HG02973 (cell line): ENCODE measurements at regions not wholly inside any gene's neighbourhood (a gene's known extent, or its start where the extent isn't known, plus 50 kb on each side); places are given as distances from the start of the nearest gene placed in this dataset.
A peak's percentile ranks its signal among the peaks of the same experiment; 100 is the strongest.
"Not testable (repeated sequence)": the region's sequence is repeated elsewhere in the genome, so short reads cannot be mapped to it uniquely, and the experiment has no call there.

Experiments
- ATAC-seq: cut with Tn5 transposase; IDR thresholded peaks from one replicate; pipeline ENCODE4 v1.9.1; 2021; ENCODE audit warnings: moderate library complexity; ENCODE audit not compliant: unreplicated experiment

- ATAC-seq, result no peak
Measured at GRCh38 chr6:135703007-135703406, 148.5 kb upstream of the PDE7B start.

GRCh38 chr6:135703621-135704020, 147.9 kb upstream of the PDE7B start:
- peak; percentile 90 for ATAC-seq

GRCh38 chr6:135707426-135707825, 144.1 kb upstream of the PDE7B start:
- ATAC-seq, result no peak

- no peak for ATAC-seq
Measured at GRCh38 chr6:135710042-135710441, 141.5 kb upstream of the PDE7B start.

GRCh38 chr6:135722190-135722589, 129.3 kb upstream of the PDE7B start:
- ATAC-seq, result no peak

GRCh38 chr6:135722679-135723078, 128.8 kb upstream of the PDE7B start:
- ATAC-seq, result peak; percentile 91

- ATAC-seq, result no peak
Measured at GRCh38 chr6:135728589-135728988, 122.9 kb upstream of the PDE7B start.

- no peak for ATAC-seq
Measured at GRCh38 chr6:135731116-135731515, 120.4 kb upstream of the PDE7B start.

GRCh38 chr6:135736351-135736750, 115.2 kb upstream of the PDE7B start:
- not testable (repeated sequence) for ATAC-seq

- no peak for ATAC-seq
Measured at GRCh38 chr6:135738636-135739035, 112.9 kb upstream of the PDE7B start.

- no peak for ATAC-seq
Measured at GRCh38 chr6:135739288-135739687, 112.2 kb upstream of the PDE7B start.

GRCh38 chr6:135740580-135740979, 110.9 kb upstream of the PDE7B start:
- no peak for ATAC-seq

- ATAC-seq, result no peak
Measured at GRCh38 chr6:135743476-135743875, 108.0 kb upstream of the PDE7B start.

- no peak for ATAC-seq
Measured at GRCh38 chr6:135748189-135748588, 103.3 kb upstream of the PDE7B start.

- ATAC-seq, result no peak
Measured at GRCh38 chr6:135750081-135750480, 101.4 kb upstream of the PDE7B start.

GRCh38 chr6:135753196-135753595, 98.3 kb upstream of the PDE7B start:
- ATAC-seq, result no peak

- ATAC-seq, result no peak
Measured at GRCh38 chr6:135759831-135760230, 91.7 kb upstream of the PDE7B start.

- no peak for ATAC-seq
Measured at GRCh38 chr6:135774006-135774405, 77.5 kb upstream of the PDE7B start.

GRCh38 chr6:135779213-135779612, 72.3 kb upstream of the PDE7B start:
- ATAC-seq, result no peak

GRCh38 chr6:135780326-135780725, 71.2 kb upstream of the PDE7B start:
- ATAC-seq, result no peak

GRCh38 chr6:135782546-135782945, 69.0 kb upstream of the PDE7B start:
- no peak for ATAC-seq

GRCh38 chr6:135784507-135784906, 67.0 kb upstream of the PDE7B start:
- ATAC-seq, result no peak

- no peak for ATAC-seq
Measured at GRCh38 chr6:135789375-135790050, 62.0 kb upstream of the PDE7B start.
